Gastrocnemius medialis (tissue), 4 donors: ENCODE measurements at regions not wholly inside any gene's neighbourhood (a gene's known extent, or its start where the extent isn't known, plus 50 kb on each side); places are given as distances from the start of the nearest gene placed in this dataset.

Experiments
- ATAC-seq, 2 donors: fragments of 150-250 bp; one replicate each; pipeline ENCODE4 v1.9.1; 2016
- DNase-seq, 2 donors: peaks; one replicate each; pipeline ENCODE4 v3.0.0-alpha.2; 2019
- H3K27ac ChIP-seq, 4 donors: fragments of 200-600 bp; sonication (generic); 1 replicate in 1 of 4; 2 replicates in 3 of 4; pipeline ENCODE4 v1.5.1; 2016 to 2018; ENCODE audit warnings: mild to moderate bottlenecking in 2 of 4, moderate library complexity in 1 of 4
- H3K27me3 ChIP-seq, 3 donors: fragments of 200-600 bp; sonication (generic) in 2 of 3; 1 replicate in 1 of 3; 2 replicates in 2 of 3; pipeline versions ENCODE4 v1.5.1 to v1.6.0; 2016 to 2019; ENCODE audit warnings: mild to moderate bottlenecking in 1 of 3, moderate library complexity in 1 of 3
- H3K36me3 ChIP-seq, 2 donors: fragments of 200-600 bp; sonication (generic) in 1 of 2; one replicate each; pipeline ENCODE4 v1.5.1; 2017 to 2018
- H3K4me1 ChIP-seq, 2 donors: fragments of 200-600 bp; sonication (generic) in 1 of 2; one replicate each; pipeline ENCODE4 v1.5.1; 2016 to 2017; ENCODE audit warnings: mild to moderate bottlenecking in 2 of 2
- H3K4me3 ChIP-seq, 4 donors: fragments of 200-600 bp; sonication (generic) in 3 of 4; 1 replicate in 1 of 4; 2 replicates in 3 of 4; pipeline ENCODE4 v1.5.1; 2016 to 2019; ENCODE audit warnings: mild to moderate bottlenecking in 2 of 4
- H3K9me3 ChIP-seq, 3 donors: fragments of 200-600 bp; sonication (generic) in 2 of 3; 1 replicate in 1 of 3; 2 replicates in 2 of 3; pipeline ENCODE4 v1.5.1; 2016 to 2019
- POLR2A ChIP-seq, 2 donors: fragments of 450-650 bp; IDR thresholded peaks; one replicate each; pipeline ENCODE4 v1.6.1; 2017; ENCODE audit warnings: antibody characterized with exemption in 2 of 2, mild to moderate bottlenecking in 2 of 2, moderate library complexity in 2 of 2
- in situ Hi-C, 4 donors: fragments of 200-750 bp; cut with MboI; loops; one replicate each; pipeline versions ENCODE4 v1.15.0 to v1.8.0; 2017; ENCODE audit warnings: low sequenced_read_pairs in 4 of 4
- intact Hi-C: fragments of 100-400 bp; cut with DNase I; formaldehyde crosslinking; loops from one replicate; pipeline ENCODE4 v1.15.1; 2023; ENCODE audit warnings: low total_unique reads
- TF ChIP-seq, protein P1 (sequence below), 5 experiments: fragments of 450-650 bp in 3 of 5; fragments of 200-600 bp in 2 of 5; sonication (generic) in 2 of 5; IDR thresholded peaks in 4 of 5; conservative IDR thresholded peaks in 1 of 5; 1 replicate in 4 of 5; 2 replicates in 1 of 5; pipeline ENCODE4 v1.5.1; 2016 to 2019; ENCODE audit warnings: antibody characterized with exemption in 5 of 5, mild to moderate bottlenecking in 3 of 5, moderate library complexity in 3 of 5

DNA sequence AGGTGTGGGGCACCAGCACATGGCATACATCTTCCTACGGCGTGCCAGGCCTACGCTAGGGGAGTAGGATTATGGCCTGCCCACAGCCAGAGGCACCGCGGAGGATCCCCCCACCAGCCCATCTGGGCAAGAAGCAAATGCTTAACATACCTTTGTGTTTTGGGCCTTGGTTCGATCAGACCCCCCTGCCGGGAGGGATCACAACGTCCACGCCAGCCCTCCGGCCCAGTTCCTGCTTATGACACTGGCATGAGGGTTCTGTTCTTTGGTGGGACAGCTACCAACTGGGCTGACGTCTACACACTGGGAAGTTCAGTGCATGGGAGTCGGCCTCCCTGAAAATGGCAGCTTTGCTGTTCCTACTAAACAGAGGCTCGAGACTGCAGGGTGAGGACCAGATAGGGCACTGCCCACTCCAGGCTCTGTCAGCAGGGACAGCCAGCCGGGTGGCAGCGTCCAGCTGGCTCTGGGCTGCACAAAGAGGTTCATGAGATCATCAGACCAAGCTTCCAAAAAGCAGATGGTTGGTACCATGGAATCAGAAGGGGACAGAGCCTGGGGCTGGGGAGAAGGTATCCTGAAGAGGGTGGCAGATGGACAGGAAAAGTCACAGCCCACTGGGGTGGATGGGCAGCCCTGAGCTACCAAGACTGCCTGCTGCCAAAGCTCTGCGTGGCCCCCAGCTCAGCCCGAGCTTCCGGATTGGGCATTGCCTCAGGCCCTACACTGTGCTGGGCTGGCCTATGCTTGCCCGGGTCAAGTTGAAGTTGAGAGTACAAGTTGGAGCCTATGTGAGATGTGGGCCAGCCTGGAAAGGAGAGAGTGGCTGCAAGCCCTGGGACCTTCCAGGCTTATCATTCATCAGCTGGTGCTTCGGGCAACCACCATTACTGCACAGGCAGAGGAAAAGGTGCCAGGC lies 61.7 kb upstream of the TEX51 start:
- DNase-seq, result no peak
- ATAC-seq, result no peak
- H3K4me1 ChIP-seq, result no peaks in the 10 kb centered on the region
- no peak overlapping the region for H3K4me3 ChIP-seq
- intact Hi-C loops (no loop called here), in situ Hi-C loops (no loop called here)
- H3K36me3 ChIP-seq, result no peaks in the 10 kb centered on the region
- H3K9me3 ChIP-seq, result no peaks in the 10 kb centered on the region
- TF ChIP-seq, protein P1, sequence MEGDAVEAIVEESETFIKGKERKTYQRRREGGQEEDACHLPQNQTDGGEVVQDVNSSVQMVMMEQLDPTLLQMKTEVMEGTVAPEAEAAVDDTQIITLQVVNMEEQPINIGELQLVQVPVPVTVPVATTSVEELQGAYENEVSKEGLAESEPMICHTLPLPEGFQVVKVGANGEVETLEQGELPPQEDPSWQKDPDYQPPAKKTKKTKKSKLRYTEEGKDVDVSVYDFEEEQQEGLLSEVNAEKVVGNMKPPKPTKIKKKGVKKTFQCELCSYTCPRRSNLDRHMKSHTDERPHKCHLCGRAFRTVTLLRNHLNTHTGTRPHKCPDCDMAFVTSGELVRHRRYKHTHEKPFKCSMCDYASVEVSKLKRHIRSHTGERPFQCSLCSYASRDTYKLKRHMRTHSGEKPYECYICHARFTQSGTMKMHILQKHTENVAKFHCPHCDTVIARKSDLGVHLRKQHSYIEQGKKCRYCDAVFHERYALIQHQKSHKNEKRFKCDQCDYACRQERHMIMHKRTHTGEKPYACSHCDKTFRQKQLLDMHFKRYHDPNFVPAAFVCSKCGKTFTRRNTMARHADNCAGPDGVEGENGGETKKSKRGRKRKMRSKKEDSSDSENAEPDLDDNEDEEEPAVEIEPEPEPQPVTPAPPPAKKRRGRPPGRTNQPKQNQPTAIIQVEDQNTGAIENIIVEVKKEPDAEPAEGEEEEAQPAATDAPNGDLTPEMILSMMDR (IDR thresholded peaks at IDR 0.05 in 4 of 5, conservative IDR thresholded peaks at IDR 0.05 in 1 of 5), result no peak
- TF ChIP-seq POLR2A (IDR thresholded peaks at IDR 0.05), result no peak
- H3K27me3 ChIP-seq, result no peaks in the 10 kb centered on the region
- H3K27ac ChIP-seq, result no peak overlapping the region

DNA sequence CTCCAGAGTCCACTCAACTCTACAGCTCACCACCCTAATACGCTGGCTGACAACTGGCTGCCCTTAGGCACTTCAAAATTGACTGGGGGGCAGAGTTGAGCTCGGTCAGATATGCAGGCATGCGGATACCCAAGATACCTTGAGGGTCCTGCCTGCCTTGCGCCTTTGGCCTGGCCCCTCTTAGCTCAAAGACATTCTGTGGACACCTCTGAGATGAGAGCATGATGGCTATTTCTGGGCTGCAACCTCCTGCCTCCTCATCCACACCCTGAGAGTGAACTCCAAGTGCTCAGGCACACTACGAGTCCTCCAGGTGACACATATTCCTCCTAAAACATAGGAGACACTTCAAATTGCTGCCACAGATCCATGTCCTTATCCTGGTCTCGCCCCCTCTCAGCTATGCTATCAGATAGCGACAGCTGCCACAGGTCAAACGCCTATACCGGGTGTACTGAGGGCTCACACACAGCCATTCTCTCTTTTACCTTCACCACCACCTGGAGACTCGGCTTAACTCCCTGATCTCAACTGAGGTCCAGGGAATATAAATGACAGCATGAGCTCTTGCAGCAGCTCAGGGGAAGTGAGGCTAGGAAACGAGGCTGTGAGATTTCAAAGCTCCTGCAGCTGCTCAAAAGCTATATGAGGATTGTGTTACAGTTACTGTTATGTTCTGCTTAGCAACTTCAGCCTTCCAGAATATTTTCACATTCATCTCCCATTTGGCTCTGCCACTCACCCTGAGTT lies 60.5 kb upstream of the TEX51 start:
- Histone ChIP-seq H3K27ac (no peak overlapping the region), H3K27me3 (no peaks in the 10 kb centered on the region), H3K9me3 (no peaks in the 10 kb centered on the region), H3K4me1 (no peaks in the 10 kb centered on the region), H3K36me3 (no peaks in the 10 kb centered on the region), H3K4me3 (no peak overlapping the region)
- peak in 1 of 2 donors; percentile 55 for ATAC-seq
- in situ Hi-C loops, result no loop called here
- TF ChIP-seq POLR2A (IDR thresholded peaks at IDR 0.05), result no peak
- TF ChIP-seq, protein P1 (IDR thresholded peaks at IDR 0.05 in 4 of 5, conservative IDR thresholded peaks at IDR 0.05 in 1 of 5), result no peak
- intact Hi-C loops, result no loop called here
- DNase-seq, result no peak

DNA sequence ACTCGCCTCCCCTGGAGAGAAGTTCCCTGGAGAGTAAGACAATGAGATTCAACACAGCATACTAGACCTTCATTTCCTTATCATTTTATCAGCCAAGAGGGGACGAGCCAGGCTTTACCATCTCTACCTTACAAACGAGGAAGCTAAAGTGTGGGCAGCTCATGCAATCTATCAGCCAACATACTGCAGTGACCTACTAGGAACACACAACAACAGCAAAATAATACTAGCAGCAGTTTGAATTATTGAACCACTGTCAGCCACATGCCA lies 60.0 kb upstream of the TEX51 start:
- intact Hi-C loops (no loop called here), in situ Hi-C loops (no loop called here)
- H3K27me3 ChIP-seq, result no peaks in the 10 kb centered on the region
- no peaks in the 10 kb centered on the region for H3K36me3 ChIP-seq
- no peak for ATAC-seq
- no peak overlapping the region for H3K27ac ChIP-seq
- TF ChIP-seq, protein P1 (IDR thresholded peaks at IDR 0.05 in 4 of 5, conservative IDR thresholded peaks at IDR 0.05 in 1 of 5), result no peak
- TF ChIP-seq POLR2A (IDR thresholded peaks at IDR 0.05), result no peak
- no peak for DNase-seq
- no peaks in the 10 kb centered on the region for H3K9me3 ChIP-seq
- no peak overlapping the region for H3K4me3 ChIP-seq
- no peaks in the 10 kb centered on the region for H3K4me1 ChIP-seq

- no peaks in the 10 kb centered on the region for H3K27me3 ChIP-seq
- no peak overlapping the region for H3K4me3 ChIP-seq
- intact Hi-C loops, result no loop called here
- H3K4me1 ChIP-seq, result no peaks in the 10 kb centered on the region
- no peak overlapping the region for H3K27ac ChIP-seq
- no peaks in the 10 kb centered on the region for H3K9me3 ChIP-seq
- DNase-seq (no peak), ATAC-seq (no peak)
- no peak for TF ChIP-seq POLR2A (IDR thresholded peaks at IDR 0.05)
- in situ Hi-C loops, result no loop called here
- no peaks in the 10 kb centered on the region for H3K36me3 ChIP-seq
Observed at GRCh38 chr2:126839796-126840195, 58.9 kb upstream of the TEX51 start.

GRCh38 chr2:126843081-126843480 lies 55.6 kb upstream of the TEX51 start:
- no peak for ATAC-seq
- intact Hi-C loops (no loop called here), in situ Hi-C loops (no loop called here)
- Histone ChIP-seq H3K4me1 (no peaks in the 10 kb centered on the region), H3K27me3 (no peaks in the 10 kb centered on the region), H3K9me3 (no peaks in the 10 kb centered on the region), H3K36me3 (no peaks in the 10 kb centered on the region), H3K27ac (no peak overlapping the region), H3K4me3 (no peak overlapping the region)
- TF ChIP-seq, protein P1 (IDR thresholded peaks at IDR 0.05 in 4 of 5, conservative IDR thresholded peaks at IDR 0.05 in 1 of 5), result no peak
- no peak for TF ChIP-seq POLR2A (IDR thresholded peaks at IDR 0.05)
- DNase-seq, result no peak
